IMR-90 (cell line): ENCODE measurements at regions not wholly inside any gene's neighbourhood (a gene's known extent, or its start where the extent isn't known, plus 50 kb on each side); places are given as distances from the start of the nearest gene placed in this dataset.
"Not testable (repeated sequence)": the region's sequence is repeated elsewhere in the genome, so short reads cannot be mapped to it uniquely, and the experiment has no call there.

Source experiments
- ATAC-seq: fragments of 200-7000 bp; cut with Tn5 transposase; 2 replicates; pipeline ENCODE4 v1.9.1; 2020; ENCODE audit warnings: low read depth, mild to moderate bottlenecking, moderate library complexity
- BruUV-seq: library from RNA; stranded (reverse); fragments of 400-500 nt; replicated peaks from 2 replicates; lab custom pipeline; 2021; lab: Mats Ljungman, UMichigan
- CTCF ChIA-PET: fragments of 300-600 bp; formaldehyde crosslinking; extraction: SDS; loops from one replicate; lab custom pipeline; 2021; ENCODE audit warnings: antibody characterized with exemption; lab: Yijun Ruan, JAX
- POLR2A ChIA-PET: fragments of 300-600 bp; sonication (Branson Sonifier 250); formaldehyde crosslinking; loops from one replicate; lab custom pipeline; 2022; ENCODE audit warnings: antibody characterized with exemption; ENCODE audit not compliant: unreplicated experiment; lab: Charles Lee
- DNase-seq: peaks from one replicate; pipeline ENCODE4 v3.0.0; 2013
- H2AFZ ChIP-seq: replicated peaks from 2 replicates; pipeline ENCODE3; 2013; ENCODE audit warnings: low read length, mild to moderate bottlenecking; ENCODE audit not compliant: poor library complexity
- H2AK5ac ChIP-seq: 2 replicates; pipeline ENCODE4 v1.6.1; 2013; ENCODE audit warnings: low read depth, low read length, inconsistent platforms
- H2AK9ac ChIP-seq: replicated peaks from 2 replicates; pipeline ENCODE3; 2013; ENCODE audit warnings: mild to moderate bottlenecking, low read depth, low read length, moderate library complexity; ENCODE audit not compliant: poor library complexity
- H2BK120ac ChIP-seq: 2 replicates; pipeline ENCODE4 v1.6.1; 2013; ENCODE audit warnings: low read depth, low read length, inconsistent platforms
- H2BK15ac ChIP-seq: 3 replicates; pipeline ENCODE4 v1.6.1; 2013; ENCODE audit warnings: low read depth, low read length, inconsistent platforms
- H2BK20ac ChIP-seq: 2 replicates; pipeline ENCODE4 v1.6.1; 2013; ENCODE audit warnings: low read depth, mild to moderate bottlenecking, inconsistent platforms, low read length, moderate library complexity
- H2BK5ac ChIP-seq: 2 replicates; pipeline ENCODE4 v1.6.1; 2013; ENCODE audit warnings: mild to moderate bottlenecking, low read depth, low read length, inconsistent platforms; ENCODE audit not compliant: poor library complexity, severe bottlenecking
- H3K14ac ChIP-seq: replicated peaks from 2 replicates; pipeline ENCODE4 v1.6.1; 2013; ENCODE audit warnings: low read depth, low read length, inconsistent platforms
- H3K18ac ChIP-seq: 2 replicates; pipeline ENCODE4 v1.6.1; 2013; ENCODE audit warnings: low read depth, low read length, control low read depth
- H3K23ac ChIP-seq: 2 replicates; pipeline ENCODE4 v1.6.1; 2013; ENCODE audit warnings: low read depth, low read length, inconsistent platforms
- H3K27ac ChIP-seq: 2 replicates; pipeline ENCODE4 v1.5.1; 2013; ENCODE audit warnings: mild to moderate bottlenecking, control low read depth, low read length; ENCODE audit not compliant: insufficient read depth
- H3K27me3 ChIP-seq: 2 replicates; pipeline ENCODE4 v1.6.1; 2013; ENCODE audit warnings: low read length; ENCODE audit not compliant: control insufficient read depth, insufficient read depth
- H3K36me3 ChIP-seq: 2 replicates; pipeline ENCODE4 v1.6.1; 2013; ENCODE audit warnings: low read length, mixed read lengths; ENCODE audit not compliant: control insufficient read depth, insufficient read depth
- H3K4ac ChIP-seq: 2 replicates; pipeline ENCODE4 v1.6.1; 2013; ENCODE audit warnings: low read depth, low read length, inconsistent platforms
- H3K4me1 ChIP-seq: 2 replicates; pipeline ENCODE4 v1.6.1; 2013; ENCODE audit warnings: low read length, mixed read lengths; ENCODE audit not compliant: control insufficient read depth, insufficient read depth
- H3K4me2 ChIP-seq: 2 replicates; pipeline ENCODE4 v1.6.1; 2013; ENCODE audit warnings: low read depth, mild to moderate bottlenecking, control low read depth, low read length, moderate library complexity
- H3K4me3 ChIP-seq: 2 replicates; pipeline ENCODE4 v1.5.1; 2013; ENCODE audit warnings: low read depth, mild to moderate bottlenecking, control low read depth, low read length, moderate library complexity; ENCODE audit not compliant: insufficient read depth
- H3K56ac ChIP-seq: 2 replicates; pipeline ENCODE4 v1.6.1; 2013; ENCODE audit warnings: low read length, inconsistent platforms; ENCODE audit not compliant: insufficient read depth; ENCODE audit errors: extremely low read depth
- H3K79me1 ChIP-seq, 2 experiments: 2 replicates each; pipeline ENCODE4 v1.6.1; 2013; ENCODE audit warnings: low read length in 2 of 2, inconsistent platforms in 1 of 2, low read depth in 1 of 2
- H3K9ac ChIP-seq: 2 replicates; pipeline ENCODE4 v1.6.1; 2013; ENCODE audit warnings: low read depth, low read length, control low read depth
- H3K9me1 ChIP-seq: 2 replicates; pipeline ENCODE4 v1.6.1; 2013; ENCODE audit warnings: low read length, inconsistent platforms; ENCODE audit not compliant: insufficient read depth
- H3K9me3 ChIP-seq: 2 replicates; pipeline ENCODE4 v1.6.1; 2013; ENCODE audit warnings: low read length; ENCODE audit not compliant: control insufficient read depth, insufficient read depth
- H4K20me1 ChIP-seq: 2 replicates; pipeline ENCODE4 v1.6.1; 2013; ENCODE audit warnings: low read length, inconsistent platforms; ENCODE audit not compliant: insufficient read depth
- H4K5ac ChIP-seq: 2 replicates; pipeline ENCODE4 v1.6.1; 2013; ENCODE audit warnings: mild to moderate bottlenecking, low read depth, low read length, control low read depth
- H4K8ac ChIP-seq, 2 experiments: 2 replicates each; pipeline ENCODE4 v1.6.1; 2013; ENCODE audit warnings: low read depth in 2 of 2, low read length in 2 of 2, control low read depth in 1 of 2, inconsistent platforms in 1 of 2
- H4K91ac ChIP-seq: 2 replicates; pipeline ENCODE4 v1.6.1; 2013; ENCODE audit warnings: low read depth, low read length, inconsistent platforms; ENCODE audit not compliant: insufficient read depth
- WGBS, 2 experiments: methylation state at CpG; one replicate each; pipeline versions ENCODE4 v1.1.5 to v1.1.7; 2013; ENCODE audit warnings: missing lambda C conversion rate in 2 of 2; ENCODE audit not compliant: insufficient read length in 1 of 2; ENCODE audit errors: extremely low coverage in 2 of 2; 5-methylcytosine and 5-hydroxymethylcytosine counted together
- dilution Hi-C: fragments of 300-500 bp; cut with HindIII; formaldehyde crosslinking; loops from one replicate; pipeline ENCODE4 v1.14.3; 2018; ENCODE audit warnings: low sequenced_read_pairs; ENCODE audit not compliant: unreplicated experiment
- in situ Hi-C: fragments of 300-500 bp; cut with MboI; formaldehyde crosslinking; loops from 3 replicates; pipeline ENCODE4 v1.14.3; 2019; ENCODE audit warnings: low sequenced_read_pairs, inconsistent platforms, mixed read lengths
- intact Hi-C: fragments of 100-400 bp; cut with micrococcal nuclease; formaldehyde crosslinking; loops from 2 replicates; pipeline ENCODE4 v1.10.0; 2022

DNA sequence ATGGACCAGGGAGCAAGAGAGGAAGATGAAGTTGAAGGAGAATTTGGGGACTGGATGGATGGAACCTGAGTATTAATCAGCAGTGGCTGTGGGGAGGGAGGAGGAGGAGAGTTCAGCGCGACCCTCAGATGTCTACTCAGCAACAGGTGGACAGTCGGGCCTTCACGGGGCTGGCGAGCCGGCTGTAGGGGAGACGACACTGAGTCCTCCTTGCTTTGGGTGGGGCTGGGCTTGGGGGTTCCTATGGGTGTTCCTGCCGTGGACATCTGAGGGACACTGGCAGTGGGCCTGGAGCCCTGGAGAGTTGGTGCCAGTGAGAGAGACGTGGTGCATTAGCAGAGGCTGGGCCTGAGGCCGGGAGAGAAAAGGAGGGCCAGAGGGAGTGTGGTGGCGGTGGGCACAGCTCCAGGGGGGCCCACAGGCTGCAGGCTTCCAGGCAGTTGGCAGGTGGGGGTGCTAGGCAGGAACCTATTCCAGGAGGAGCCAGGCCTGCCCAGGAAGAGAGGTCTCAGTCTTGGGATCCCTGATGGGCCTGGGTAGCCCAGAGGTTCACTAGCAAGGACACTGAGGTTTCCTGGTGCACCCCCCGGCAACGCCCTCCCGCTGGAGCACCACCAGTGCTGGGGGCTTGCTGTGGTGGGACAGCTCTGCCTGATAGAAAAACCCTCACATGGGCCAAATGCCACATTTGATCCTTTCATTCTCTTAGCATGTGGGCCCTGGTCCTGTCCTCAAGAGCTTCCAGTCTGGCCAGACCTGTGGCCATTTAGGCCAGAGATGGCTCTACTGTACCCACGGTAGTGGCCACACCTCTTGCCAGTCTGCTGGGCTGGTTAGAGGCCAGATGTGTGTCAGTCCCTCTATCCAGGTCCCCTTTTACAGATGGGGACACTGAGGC lies 187.4 kb downstream of the TBC1D2B start:
- H4K5ac ChIP-seq, H2AK5ac ChIP-seq, H2BK15ac ChIP-seq, CTCF ChIA-PET, H3K56ac ChIP-seq, H3K9me3 ChIP-seq, H3K14ac ChIP-seq, dilution Hi-C loops, H2AK9ac ChIP-seq, H2BK120ac ChIP-seq, H3K18ac ChIP-seq, H2BK20ac ChIP-seq, H3K27ac ChIP-seq, H4K20me1 ChIP-seq, H3K79me1 ChIP-seq, H3K4me2 ChIP-seq, POLR2A ChIA-PET, H4K8ac ChIP-seq, intact Hi-C loops, in situ Hi-C loops, H4K91ac ChIP-seq, H2BK5ac ChIP-seq, H3K27me3 ChIP-seq, H3K9ac ChIP-seq, H3K4ac ChIP-seq, BruUV-seq, H3K4me3 ChIP-seq, H3K4me1 ChIP-seq, H2AFZ ChIP-seq, DNase-seq, H3K23ac ChIP-seq, ATAC-seq, H3K9me1 ChIP-seq, H3K36me3 ChIP-seq: not testable (repeated sequence)
- WGBS, 2 experiments: no CpG with 5 or more reads among the region's 15 CpGs
